ENCODE measurements at regions not wholly inside any gene's neighbourhood (a gene's known extent, or its start where the extent isn't known, plus 50 kb on each side); places are given as distances from the start of the nearest gene placed in this dataset.

GRCh38 chr6:55089325-55089724, 85.0 kb upstream of the HCRTR2 start:
- H3K27me3 ChIP-seq = no peaks in the 10 kb centered on the region
- TF ChIP-seq POLR2A (IDR thresholded peaks at IDR 0.05) (no peak), CTCF (IDR thresholded peaks at IDR 0.05 in 4 of 5, conservative IDR thresholded peaks at IDR 0.05 in 1 of 5) (no peak)
- intact Hi-C loops (cut with DNase I; ENCODE audit: low total_unique reads) = no loop called here
- no peaks in the 10 kb centered on the region for H3K9me3 ChIP-seq
- no peaks in the 10 kb centered on the region for H3K36me3 ChIP-seq
- H3K27ac ChIP-seq = no peak overlapping the region
- ATAC-seq (no peak), DNase-seq (no peak)
- H3K4me1 ChIP-seq = no peaks in the 10 kb centered on the region
- H3K4me3 ChIP-seq = no peak overlapping the region
- in situ Hi-C loops (cut with MboI; ENCODE audit: low sequenced_read_pairs in 4 of 4) = no loop called here

GRCh38 chr6:55100686-55101085, 73.6 kb upstream of the HCRTR2 start:
- intact Hi-C loops (cut with DNase I; ENCODE audit: low total_unique reads) = no loop called here
- in situ Hi-C loops (cut with MboI; ENCODE audit: low sequenced_read_pairs in 4 of 4) = no loop called here
- TF ChIP-seq POLR2A (IDR thresholded peaks at IDR 0.05) (no peak), CTCF (IDR thresholded peaks at IDR 0.05 in 4 of 5, conservative IDR thresholded peaks at IDR 0.05 in 1 of 5) (no peak)
- no peak for ATAC-seq
- Histone ChIP-seq H3K4me3 (no peak overlapping the region), H3K9me3 (no peaks in the 10 kb centered on the region), H3K4me1 (no peaks in the 10 kb centered on the region), H3K36me3 (no peaks in the 10 kb centered on the region), H3K27me3 (no peaks in the 10 kb centered on the region), H3K27ac (no peak overlapping the region)
- no peak for DNase-seq

- DNase-seq (no peak), ATAC-seq (no peak)
- Histone ChIP-seq H3K4me3 (no peak overlapping the region), H3K27me3 (no peaks in the 10 kb centered on the region), H3K9me3 (no peaks in the 10 kb centered on the region), H3K4me1 (no peaks in the 10 kb centered on the region), H3K27ac (no peak overlapping the region), H3K36me3 (no peaks in the 10 kb centered on the region)
- intact Hi-C loops (cut with DNase I; ENCODE audit: low total_unique reads) (no loop called here), in situ Hi-C loops (cut with MboI; ENCODE audit: low sequenced_read_pairs in 4 of 4) (no loop called here)
- TF ChIP-seq CTCF (IDR thresholded peaks at IDR 0.05 in 4 of 5, conservative IDR thresholded peaks at IDR 0.05 in 1 of 5) (no peak), POLR2A (IDR thresholded peaks at IDR 0.05) (no peak)
Measured at GRCh38 chr6:55101157-55101556, 73.2 kb upstream of the HCRTR2 start.

- Histone ChIP-seq H3K27ac (no peak overlapping the region), H3K36me3 (no peaks in the 10 kb centered on the region), H3K9me3 (no peaks in the 10 kb centered on the region), H3K4me1 (no peaks in the 10 kb centered on the region), H3K27me3 (no peaks in the 10 kb centered on the region), H3K4me3 (no peak overlapping the region)
- DNase-seq (no peak), ATAC-seq (no peak)
- no peak for TF ChIP-seq CTCF (IDR thresholded peaks at IDR 0.05 in 4 of 5, conservative IDR thresholded peaks at IDR 0.05 in 1 of 5)
- no peak for TF ChIP-seq POLR2A (IDR thresholded peaks at IDR 0.05)
- intact Hi-C loops (cut with DNase I; ENCODE audit: low total_unique reads) (no loop called here), in situ Hi-C loops (cut with MboI; ENCODE audit: low sequenced_read_pairs in 4 of 4) (no loop called here)
Measured at GRCh38 chr6:55108134-55109130, 65.9 kb upstream of the HCRTR2 start.

Data from gastrocnemius medialis (tissue), 4 donors.